BE2C (cell line): ENCODE measurements at regions not wholly inside any gene's neighbourhood (a gene's known extent, or its start where the extent isn't known, plus 50 kb on each side); places are given as distances from the start of the nearest gene placed in this dataset.

Source experiments
- DNase-seq: peaks from one replicate; pipeline ENCODE4 v3.0.0-alpha.2; 2020
- H3K27me3 ChIP-seq: fragments of 250-450 bp; sonication (Bioruptor Pico); 2 replicates; pipeline ENCODE4 v1.5.1; 2020; ENCODE audit warnings: mild to moderate bottlenecking
- H3K36me3 ChIP-seq: fragments of 250-450 bp; sonication (Bioruptor Pico); 2 replicates; pipeline ENCODE4 v1.5.1; 2020; ENCODE audit warnings: mild to moderate bottlenecking
- H3K4me1 ChIP-seq: fragments of 250-450 bp; sonication (Bioruptor Pico); 2 replicates; pipeline ENCODE4 v1.5.1; 2020
- H3K4me3 ChIP-seq: 2 replicates; pipeline ENCODE4 v1.5.1; 2011; ENCODE audit warnings: low read depth, low read length
- H3K9me3 ChIP-seq: fragments of 250-450 bp; sonication (Bioruptor Pico); 2 replicates; pipeline ENCODE4 v1.5.1; 2020
- CTCF ChIP-seq: IDR thresholded peaks from 2 replicates; pipeline ENCODE4 v1.5.1; 2012; ENCODE audit warnings: mild to moderate bottlenecking, low read depth, low read length

- no peak overlapping the region for H3K4me3 ChIP-seq
- no peak for DNase-seq
- H3K36me3 ChIP-seq: no peaks in the 10 kb centered on the region
- TF ChIP-seq CTCF: no peak
- H3K9me3 ChIP-seq: no peaks in the 10 kb centered on the region
- no peaks in the 10 kb centered on the region for H3K27me3 ChIP-seq
- H3K4me1 ChIP-seq: no peaks in the 10 kb centered on the region
These were observed 183.6 kb downstream of the GIPC2 start for GRCh38 chr1:78229344-78229743.

GRCh38 chr1:78231477-78231876 lies 185.7 kb downstream of the GIPC2 start:
- no peak for DNase-seq
- no peaks in the 10 kb centered on the region for H3K4me1 ChIP-seq
- no peak for TF ChIP-seq CTCF
- no peaks in the 10 kb centered on the region for H3K27me3 ChIP-seq
- H3K36me3 ChIP-seq: no peaks in the 10 kb centered on the region
- no peak overlapping the region for H3K4me3 ChIP-seq
- no peaks in the 10 kb centered on the region for H3K9me3 ChIP-seq

GRCh38 chr1:78231894-78232293 lies 186.1 kb downstream of the GIPC2 start:
- H3K36me3 ChIP-seq: no peaks in the 10 kb centered on the region
- H3K9me3 ChIP-seq: no peaks in the 10 kb centered on the region

GRCh38 chr1:78232630-78233029 lies 186.9 kb downstream of the GIPC2 start:
- no peaks in the 10 kb centered on the region for H3K9me3 ChIP-seq
- H3K4me1 ChIP-seq: no peaks in the 10 kb centered on the region
- H3K4me3 ChIP-seq: no peak overlapping the region
- DNase-seq: no peak
- TF ChIP-seq CTCF: no peak
- no peaks in the 10 kb centered on the region for H3K36me3 ChIP-seq
- H3K27me3 ChIP-seq: no peaks in the 10 kb centered on the region

More at GRCh38 chr1:78231894-78232293, 186.1 kb downstream of the GIPC2 start:
- no peaks in the 10 kb centered on the region for H3K27me3 ChIP-seq
- no peak for DNase-seq
- TF ChIP-seq CTCF: no peak
- H3K4me3 ChIP-seq: no peak overlapping the region
- H3K4me1 ChIP-seq: no peaks in the 10 kb centered on the region

- no peak for DNase-seq
- no peaks in the 10 kb centered on the region for H3K4me1 ChIP-seq
- H3K4me3 ChIP-seq: no peak overlapping the region
- no peaks in the 10 kb centered on the region for H3K27me3 ChIP-seq
- no peaks in the 10 kb centered on the region for H3K36me3 ChIP-seq
- TF ChIP-seq CTCF: no peak
- no peaks in the 10 kb centered on the region for H3K9me3 ChIP-seq
These were observed 188.7 kb downstream of the GIPC2 start for GRCh38 chr1:78234496-78234895.

- Histone ChIP-seq H3K4me1 (no peaks in the 10 kb centered on the region), H3K9me3 (no peaks in the 10 kb centered on the region), H3K36me3 (no peaks in the 10 kb centered on the region), H3K27me3 (no peaks in the 10 kb centered on the region), H3K4me3 (no peak overlapping the region)
- no peak for DNase-seq
- TF ChIP-seq CTCF: no peak
These were observed 190.9 kb downstream of the GIPC2 start for GRCh38 chr1:78236716-78237115.
